Ovary (tissue), 3 donors: ENCODE measurements at regions not wholly inside any gene's neighbourhood (a gene's known extent, or its start where the extent isn't known, plus 50 kb on each side); places are given as distances from the start of the nearest gene placed in this dataset.

Experiments used
- POLR2A ChIP-seq: fragments of 450-650 bp; IDR thresholded peaks from one replicate; pipeline ENCODE4 v1.6.1; 2017; ENCODE audit warnings: antibody characterized with exemption, mild to moderate bottlenecking, moderate library complexity
- TF ChIP-seq, protein P1 (sequence below), 3 donors: fragments of 450-650 bp in 2 of 3; fragments of 200-600 bp in 1 of 3; IDR thresholded peaks; one replicate each; pipeline versions ENCODE4 v1.5.1 to v1.8.0; 2016 to 2022; ENCODE audit warnings: antibody characterized with exemption in 3 of 3, mild to moderate bottlenecking in 1 of 3
- donor health status: DM: no; HTN: no; CAD: no.

DNA sequence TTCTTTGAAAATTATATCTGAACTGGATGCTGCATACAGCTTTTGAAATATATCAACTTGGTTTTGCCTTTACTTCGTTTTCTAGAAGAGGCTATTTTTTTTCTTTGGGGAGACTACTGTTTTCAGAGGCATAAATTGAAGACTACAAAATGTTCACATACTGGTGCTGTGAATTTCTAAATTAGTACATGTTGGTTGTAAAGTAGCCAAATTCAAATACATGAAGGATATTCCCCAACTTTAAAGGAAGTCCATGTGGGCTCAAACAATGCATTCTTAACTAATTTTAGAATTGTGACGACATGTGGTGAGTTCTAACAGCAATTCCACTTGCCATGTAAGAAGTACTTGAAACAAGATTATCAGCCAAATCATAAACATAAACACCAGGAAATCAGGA, 295.7 kb downstream of the TUSC7 start:
- TF ChIP-seq, protein P1, sequence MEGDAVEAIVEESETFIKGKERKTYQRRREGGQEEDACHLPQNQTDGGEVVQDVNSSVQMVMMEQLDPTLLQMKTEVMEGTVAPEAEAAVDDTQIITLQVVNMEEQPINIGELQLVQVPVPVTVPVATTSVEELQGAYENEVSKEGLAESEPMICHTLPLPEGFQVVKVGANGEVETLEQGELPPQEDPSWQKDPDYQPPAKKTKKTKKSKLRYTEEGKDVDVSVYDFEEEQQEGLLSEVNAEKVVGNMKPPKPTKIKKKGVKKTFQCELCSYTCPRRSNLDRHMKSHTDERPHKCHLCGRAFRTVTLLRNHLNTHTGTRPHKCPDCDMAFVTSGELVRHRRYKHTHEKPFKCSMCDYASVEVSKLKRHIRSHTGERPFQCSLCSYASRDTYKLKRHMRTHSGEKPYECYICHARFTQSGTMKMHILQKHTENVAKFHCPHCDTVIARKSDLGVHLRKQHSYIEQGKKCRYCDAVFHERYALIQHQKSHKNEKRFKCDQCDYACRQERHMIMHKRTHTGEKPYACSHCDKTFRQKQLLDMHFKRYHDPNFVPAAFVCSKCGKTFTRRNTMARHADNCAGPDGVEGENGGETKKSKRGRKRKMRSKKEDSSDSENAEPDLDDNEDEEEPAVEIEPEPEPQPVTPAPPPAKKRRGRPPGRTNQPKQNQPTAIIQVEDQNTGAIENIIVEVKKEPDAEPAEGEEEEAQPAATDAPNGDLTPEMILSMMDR (IDR thresholded peaks at IDR 0.05): no peak
- no peak for TF ChIP-seq POLR2A
